WTC11 (cell line): ENCODE measurements at regions not wholly inside any gene's neighbourhood (a gene's known extent, or its start where the extent isn't known, plus 50 kb on each side); places are given as distances from the start of the nearest gene placed in this dataset.
"Not testable (repeated sequence)": the region's sequence is repeated elsewhere in the genome, so short reads cannot be mapped to it uniquely, and the experiment has no call there.

ENCODE experiments used
- ATAC-seq: fragments of 200-7000 bp; cut with Tn5 transposase; 2 replicates; pipeline ENCODE4 v1.10.0; 2021; ENCODE audit warnings: mild to moderate bottlenecking, moderate library complexity
- CTCF ChIA-PET: fragments of 300-600 bp; sonication (Branson Sonifier 250); formaldehyde crosslinking; loops from one replicate; lab custom pipeline; 2021; ENCODE audit warnings: antibody characterized with exemption; lab: Charles Lee
- POLR2A ChIA-PET: fragments of 350-600 bp; sonication (Branson Sonifier 250); formaldehyde crosslinking; loops from one replicate; lab custom pipeline; 2021; ENCODE audit warnings: antibody characterized with exemption; lab: Charles Lee
- DNase-seq: peaks from one replicate; pipeline ENCODE4 v3.0.0; 2021; ENCODE audit warnings: low spot score
- H3K27ac Mint-ChIP-seq: 2 replicates; pipeline ENCODE4 v1.8.0; 2021; ENCODE audit warnings: mixed read lengths
- H3K27me3 Mint-ChIP-seq: 2 replicates; pipeline ENCODE4 v1.8.0; 2021; ENCODE audit warnings: low read depth, mild to moderate bottlenecking, moderate library complexity, mixed read lengths
- H3K36me3 Mint-ChIP-seq: 2 replicates; pipeline ENCODE4 v1.8.0; 2021; ENCODE audit warnings: mixed read lengths
- H3K4me1 Mint-ChIP-seq: 2 replicates; pipeline ENCODE4 v1.8.0; 2022; ENCODE audit warnings: mixed read lengths
- H3K4me3 Mint-ChIP-seq: 2 replicates; pipeline ENCODE4 v1.8.0; 2021; ENCODE audit warnings: mild to moderate bottlenecking, moderate library complexity, mixed read lengths
- H3K9me3 Mint-ChIP-seq: 2 replicates; pipeline ENCODE4 v1.8.0; 2021; ENCODE audit warnings: mixed read lengths
- CBFB ChIP-seq: sonication (generic); formaldehyde crosslinking; IDR thresholded peaks from 2 replicates; pipeline ENCODE4 v1.8.1; 2022; ENCODE audit warnings: mild to moderate bottlenecking, low read depth, missing genetic modification reagents
- CREM ChIP-seq: sonication (generic); formaldehyde crosslinking; IDR thresholded peaks from 2 replicates; pipeline ENCODE4 v1.8.1; 2022; ENCODE audit warnings: mild to moderate bottlenecking, missing genetic modification reagents, moderate library complexity
- ERG ChIP-seq: fragments of 250-450 bp; sonication (Bioruptor Pico); IDR thresholded peaks from 2 replicates; pipeline ENCODE4 v1.8.0; 2021; ENCODE audit warnings: mild to moderate bottlenecking
- FOXP4 ChIP-seq: sonication (generic); formaldehyde crosslinking; IDR thresholded peaks from 2 replicates; pipeline ENCODE4 v1.8.0; 2022; ENCODE audit warnings: mild to moderate bottlenecking, missing genetic modification reagents
- NR3C1 ChIP-seq: sonication (generic); formaldehyde crosslinking; conservative IDR thresholded peaks from 2 replicates; pipeline ENCODE4 v1.8.1; 2023; ENCODE audit warnings: low read depth, mild to moderate bottlenecking, missing genetic modification reagents
- ZBTB43 ChIP-seq: sonication (generic); formaldehyde crosslinking; IDR thresholded peaks from 2 replicates; pipeline ENCODE4 v1.8.1; 2023; ENCODE audit warnings: mild to moderate bottlenecking, missing genetic modification reagents
- ZNF121 ChIP-seq: sonication (generic); formaldehyde crosslinking; IDR thresholded peaks from 2 replicates; pipeline ENCODE4 v1.8.0; 2023; ENCODE audit warnings: missing genetic modification reagents
- ZNF396 ChIP-seq: fragments of 250-450 bp; sonication (Bioruptor Pico); IDR thresholded peaks from 2 replicates; pipeline ENCODE4 v1.8.0; 2021; ENCODE audit warnings: mild to moderate bottlenecking, moderate library complexity, borderline replicate concordance
- TF ChIP-seq, protein P1 (sequence below): fragments of 250-450 bp; sonication (Bioruptor Pico); conservative IDR thresholded peaks from 2 replicates; pipeline ENCODE4 v1.9.0; 2021; ENCODE audit warnings: mild to moderate bottlenecking
- TF ChIP-seq, protein P2 (sequence below): sonication (generic); formaldehyde crosslinking; IDR thresholded peaks from 2 replicates; pipeline ENCODE4 v1.8.1; 2023; ENCODE audit warnings: mild to moderate bottlenecking, missing genetic modification reagents, moderate library complexity

- H3K4me3 Mint-ChIP-seq, H3K27me3 Mint-ChIP-seq, POLR2A ChIA-PET, CTCF ChIA-PET, H3K4me1 Mint-ChIP-seq, ATAC-seq, H3K27ac Mint-ChIP-seq, DNase-seq: not testable (repeated sequence)
- H3K36me3 Mint-ChIP-seq: peaks cover 21% of the 10 kb centered on the region
- peaks cover 24% of the 10 kb centered on the region for H3K9me3 Mint-ChIP-seq
These were observed 938.7 kb downstream of the NLGN4X start for GRCh38 chrX:5289949-5290348.

GRCh38 chrX:5278908-5279307 lies 949.8 kb downstream of the NLGN4X start:
- Mint-ChIP-seq H3K27ac (no peak overlapping the region), H3K9me3 (peaks cover 18% of the 10 kb centered on the region), H3K4me1 (no peaks in the 10 kb centered on the region), H3K27me3 (no peaks in the 10 kb centered on the region), H3K4me3 (no peak overlapping the region), H3K36me3 (peaks cover 12% of the 10 kb centered on the region)
- POLR2A ChIA-PET: no interaction called here
- CTCF ChIA-PET: no interaction called here
- DNase-seq (no peak), ATAC-seq (no peak)
- no peak for TF ChIP-seq ZBTB43
- TF ChIP-seq, protein P1, sequence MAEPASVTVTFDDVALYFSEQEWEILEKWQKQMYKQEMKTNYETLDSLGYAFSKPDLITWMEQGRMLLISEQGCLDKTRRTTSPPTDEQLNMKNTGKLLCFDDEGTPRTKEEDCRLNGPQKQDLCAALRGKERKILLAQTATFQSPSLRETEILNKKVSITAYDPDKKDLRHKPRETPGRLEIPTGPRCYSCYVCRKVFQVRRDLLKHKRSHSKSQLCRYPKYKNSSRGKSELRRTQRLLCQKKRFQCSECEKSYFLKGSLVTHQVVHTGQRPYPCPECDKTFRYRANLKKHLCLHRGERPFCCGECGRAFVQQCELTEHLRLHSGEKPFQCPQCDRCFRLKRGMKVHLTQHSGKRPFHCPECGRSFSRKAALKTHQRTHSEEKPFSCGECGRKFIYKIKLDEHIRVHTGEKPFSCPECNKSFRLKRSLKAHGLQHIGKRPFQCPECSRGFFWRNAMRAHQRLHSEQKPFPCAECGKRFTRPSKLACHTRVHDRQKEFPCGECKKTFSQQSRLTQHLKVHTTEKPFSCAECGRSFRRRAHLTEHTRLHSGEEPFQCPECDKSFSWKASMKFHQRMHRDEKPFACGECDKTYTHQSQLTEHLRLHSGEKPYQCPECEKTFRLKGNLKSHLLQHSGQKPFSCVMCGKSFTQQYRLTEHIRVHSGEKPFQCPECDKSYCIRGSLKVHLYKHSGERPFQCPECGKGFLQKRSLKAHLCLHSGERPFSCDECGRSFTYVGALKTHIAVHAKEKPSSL (CRISPR knock-in tag): no peak

DNA sequence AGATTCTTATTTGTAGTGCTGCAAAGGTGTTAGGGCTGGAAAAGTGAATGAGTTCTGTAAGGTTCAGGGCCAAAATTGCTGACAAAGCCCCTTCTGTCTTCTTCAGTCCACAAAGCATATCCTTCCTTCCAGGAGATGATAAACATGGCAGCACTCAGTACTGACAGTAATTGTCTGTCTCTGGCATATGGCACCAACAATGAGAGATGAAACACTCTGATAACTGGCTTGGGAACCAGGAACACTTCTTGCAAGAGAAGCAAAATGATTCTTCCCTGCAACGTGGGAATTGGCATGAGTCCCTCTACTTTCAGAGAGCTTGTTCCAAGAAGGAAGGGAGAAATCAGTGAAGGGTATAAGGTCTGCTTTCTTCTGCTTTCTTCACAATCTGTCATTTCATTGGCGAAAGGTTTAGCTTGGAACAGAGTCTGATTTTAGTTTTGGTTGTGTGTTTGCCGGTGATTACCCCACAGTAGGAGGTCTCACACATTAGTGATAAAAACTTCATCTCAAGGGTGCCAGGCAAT lies 963.3 kb downstream of the NLGN4X start:
- no peaks in the 10 kb centered on the region for H3K36me3 Mint-ChIP-seq
- no peaks in the 10 kb centered on the region for H3K9me3 Mint-ChIP-seq
- H3K4me3 Mint-ChIP-seq: no peak overlapping the region
- CTCF ChIA-PET: no interaction called here
- H3K27ac Mint-ChIP-seq: no peak overlapping the region
- H3K27me3 Mint-ChIP-seq: no peaks in the 10 kb centered on the region
- POLR2A ChIA-PET: no interaction called here
- H3K4me1 Mint-ChIP-seq: no peaks in the 10 kb centered on the region
- DNase-seq (no peak), ATAC-seq (no peak)
- TF ChIP-seq ERG (CRISPR knock-in tag) (no peak), FOXP4 (no peak), ZNF396 (CRISPR knock-in tag) (no peak)

GRCh38 chrX:5250106-5250505 lies 978.6 kb downstream of the NLGN4X start:
- Mint-ChIP-seq H3K36me3 (no peaks in the 10 kb centered on the region), H3K4me3 (no peak overlapping the region), H3K9me3 (no peaks in the 10 kb centered on the region), H3K27ac (no peak overlapping the region), H3K27me3 (no peaks in the 10 kb centered on the region), H3K4me1 (peaks cover 6% of the 10 kb centered on the region; the same call in 1 of the 2 replicates)
- TF ChIP-seq ZNF121 (CRISPR knock-in tag) (no peak), CREM (CRISPR knock-in tag) (no peak), ZBTB43 (no peak), CBFB (CRISPR knock-in tag) (no peak), NR3C1 (CRISPR knock-in tag) (no peak)
- TF ChIP-seq, protein P2, sequence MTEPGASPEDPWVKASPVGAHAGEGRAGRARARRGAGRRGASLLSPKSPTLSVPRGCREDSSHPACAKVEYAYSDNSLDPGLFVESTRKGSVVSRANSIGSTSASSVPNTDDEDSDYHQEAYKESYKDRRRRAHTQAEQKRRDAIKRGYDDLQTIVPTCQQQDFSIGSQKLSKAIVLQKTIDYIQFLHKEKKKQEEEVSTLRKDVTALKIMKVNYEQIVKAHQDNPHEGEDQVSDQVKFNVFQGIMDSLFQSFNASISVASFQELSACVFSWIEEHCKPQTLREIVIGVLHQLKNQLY (CRISPR knock-in tag): no peak
- ChIA-PET CTCF (no interaction called here), POLR2A (no interaction called here)
- ATAC-seq (no peak), DNase-seq (no peak)
